SU-DHL-6 (cell line): ENCODE measurements at regions not wholly inside any gene's neighbourhood (a gene's known extent, or its start where the extent isn't known, plus 50 kb on each side); places are given as distances from the start of the nearest gene placed in this dataset.

Experiments used
- H2AFZ ChIP-seq: fragments of 200-600 bp; sonication (generic); 2 replicates; pipeline ENCODE4 v1.6.1; 2014; ENCODE audit warnings: low read depth, mild to moderate bottlenecking, moderate library complexity, mixed read lengths, antibody characterized with exemption, low read length; ENCODE audit not compliant: severe bottlenecking
- H3F3A ChIP-seq: fragments of 200-600 bp; shearing (Covaris generic); 2 replicates; pipeline ENCODE4 v1.6.0; 2016; ENCODE audit warnings: antibody characterized with exemption, mild to moderate bottlenecking; ENCODE audit not compliant: insufficient read depth
- H3K27ac ChIP-seq: fragments of 200-600 bp; sonication (generic); 2 replicates; pipeline ENCODE4 v1.5.1; 2016; ENCODE audit warnings: low read depth, mild to moderate bottlenecking, low read length, moderate library complexity, mixed read lengths
- H3K27me3 ChIP-seq: fragments of 200-600 bp; sonication (generic), shearing (Covaris generic); 2 replicates; pipeline ENCODE4 v1.6.0; 2014; ENCODE audit warnings: mild to moderate bottlenecking, low read length
- H3K36me3 ChIP-seq: fragments of 200-600 bp; sonication (generic); 2 replicates; pipeline ENCODE4 v1.6.1; 2014; ENCODE audit warnings: mild to moderate bottlenecking, low read length, mixed read lengths
- H3K4me2 ChIP-seq: fragments of 300-600, 200-600 bp; shearing (Covaris generic), sonication (generic); 2 replicates; pipeline ENCODE4 v1.6.0; 2014; ENCODE audit warnings: low read length, low read depth, mild to moderate bottlenecking; ENCODE audit not compliant: poor library complexity, severe bottlenecking
- H3K4me3 ChIP-seq: fragments of 200-600 bp; sonication (generic); 2 replicates; pipeline ENCODE4 v1.5.1; 2014; ENCODE audit warnings: antibody characterized with exemption, low read length, mild to moderate bottlenecking, mixed read lengths; ENCODE audit not compliant: insufficient read depth, poor library complexity, severe bottlenecking
- H3K79me2 ChIP-seq: fragments of 200-600 bp; sonication (generic); 2 replicates; pipeline ENCODE4 v1.6.1; 2014; ENCODE audit warnings: mild to moderate bottlenecking, low read length, moderate library complexity; ENCODE audit not compliant: insufficient read depth
- H3K9ac ChIP-seq: fragments of 200-600 bp; sonication (generic); 2 replicates; pipeline ENCODE4 v1.7.0; 2014; ENCODE audit warnings: mild to moderate bottlenecking, low read length
- H3K9me2 ChIP-seq: fragments of 200-600 bp; sonication (generic); replicated peaks from 2 replicates; pipeline ENCODE4 v1.6.1; 2014; ENCODE audit warnings: low read length; ENCODE audit not compliant: insufficient read depth
- H3K9me3 ChIP-seq: fragments of 200-600 bp; sonication (generic); 2 replicates; pipeline ENCODE4 v1.6.1; 2014; ENCODE audit warnings: low read length, mixed read lengths; ENCODE audit not compliant: insufficient read depth
- H4K20me1 ChIP-seq: fragments of 200-600 bp; sonication (generic); 2 replicates; pipeline ENCODE4 v1.6.1; 2014; ENCODE audit warnings: low read depth, mild to moderate bottlenecking, antibody characterized with exemption, low read length, moderate library complexity, mixed read lengths
- CTCF ChIP-seq: fragments of 200-600 bp; sonication (generic); IDR thresholded peaks from one replicate; pipeline ENCODE4 v1.5.1; 2017; ENCODE audit warnings: antibody characterized with exemption, mild to moderate bottlenecking, low read length, moderate library complexity; ENCODE audit not compliant: insufficient read depth, poor library complexity, severe bottlenecking
- EZH2phosphoT487 ChIP-seq: fragments of 200-600 bp; sonication (generic), shearing (Covaris generic); conservative IDR thresholded peaks from 2 replicates; pipeline ENCODE4 v1.6.1; 2018; ENCODE audit warnings: mild to moderate bottlenecking, antibody characterized with exemption, low read length, moderate library complexity, mixed read lengths

DNA sequence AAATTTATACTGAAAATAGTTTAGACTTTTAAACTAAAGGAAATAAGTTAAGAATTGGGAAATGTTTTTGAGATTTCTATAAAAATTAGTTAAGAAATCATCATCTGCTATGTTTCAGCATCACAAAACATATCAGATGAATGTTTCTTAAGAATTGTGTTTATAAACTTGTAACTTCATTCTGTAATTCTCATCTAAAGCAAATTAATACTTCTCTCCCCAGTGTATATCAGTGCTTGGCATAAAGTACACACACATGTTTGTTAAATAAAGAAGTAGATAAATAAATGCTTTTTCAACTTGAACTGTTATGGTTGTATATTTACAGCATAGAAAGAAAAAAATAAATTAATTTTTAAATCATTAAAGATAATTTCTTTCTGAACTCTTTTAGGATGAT, 245.9 kb upstream of the SLITRK3 start:
- Histone ChIP-seq H3F3A (no peaks in the 10 kb centered on the region), H3K79me2 (no peaks in the 10 kb centered on the region), H3K4me3 (no peak overlapping the region), H3K9me3 (no peaks in the 10 kb centered on the region), H3K27me3 (no peaks in the 10 kb centered on the region), H3K9ac (no peak overlapping the region), H2AFZ (no peak overlapping the region), H4K20me1 (no peaks in the 10 kb centered on the region), H3K27ac (no peak overlapping the region), H3K4me2 (no peak overlapping the region), H3K36me3 (no peaks in the 10 kb centered on the region), H3K9me2 (no peaks in the 10 kb centered on the region)
- TF ChIP-seq CTCF, result no peak
- TF ChIP-seq EZH2phosphoT487, result no peak

DNA sequence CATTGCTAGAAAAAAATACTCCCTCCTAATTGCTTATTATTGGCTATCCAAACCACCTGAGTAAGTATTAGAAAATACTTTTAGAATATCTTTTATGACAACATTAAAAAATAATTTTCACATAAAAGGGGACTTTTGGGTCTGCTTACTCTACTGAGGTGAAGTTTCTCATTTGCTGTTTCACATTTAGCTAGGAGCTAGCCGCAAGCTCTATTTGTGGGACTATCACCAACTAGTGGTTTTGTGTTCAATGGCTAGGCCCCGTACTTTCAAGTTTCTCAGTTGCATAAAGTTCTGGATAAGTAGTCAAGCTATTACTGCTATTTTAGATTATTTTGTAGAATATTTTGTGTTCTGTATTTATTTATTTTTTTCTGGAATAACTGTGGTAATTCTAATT, 244.2 kb upstream of the SLITRK3 start:
- TF ChIP-seq CTCF (no peak), EZH2phosphoT487 (no peak)

DNA sequence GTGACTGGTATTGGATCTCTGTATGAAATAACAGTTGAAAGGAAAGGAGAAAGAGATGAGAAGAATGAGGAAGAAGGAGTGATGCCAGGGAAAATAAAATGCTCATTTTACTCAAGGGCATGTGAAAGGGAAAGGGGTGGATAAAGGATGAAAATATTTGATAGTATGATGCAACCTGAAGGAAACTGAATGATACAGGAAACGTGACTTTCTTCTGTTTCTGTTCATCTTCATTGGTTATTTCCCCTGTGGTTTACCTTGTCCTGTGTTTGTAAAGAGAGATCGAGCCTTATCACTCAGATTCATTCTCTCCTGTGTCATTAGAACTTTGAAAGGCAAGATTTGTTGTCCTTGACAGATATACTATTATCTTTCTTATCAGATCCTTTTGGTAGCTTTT, 243.6 kb upstream of the SLITRK3 start:
- Histone ChIP-seq H3K27ac (no peak overlapping the region), H3K27me3 (no peaks in the 10 kb centered on the region), H2AFZ (peak overlapping the region; percentile 83), H3K9me2 (no peaks in the 10 kb centered on the region), H4K20me1 (no peaks in the 10 kb centered on the region), H3K4me3 (peak overlapping the region; percentile 16), H3K9ac (no peak overlapping the region), H3F3A (no peaks in the 10 kb centered on the region), H3K36me3 (no peaks in the 10 kb centered on the region), H3K79me2 (no peaks in the 10 kb centered on the region), H3K9me3 (no peaks in the 10 kb centered on the region), H3K4me2 (peak overlapping the region; percentile 28)
- TF ChIP-seq EZH2phosphoT487 (no peak), CTCF (no peak)

More for the DNA sequence above, 244.2 kb upstream of the SLITRK3 start:
- H3K79me2 ChIP-seq, result no peaks in the 10 kb centered on the region
- no peaks in the 10 kb centered on the region for H3K36me3 ChIP-seq
- H3K9me2 ChIP-seq, result no peaks in the 10 kb centered on the region
- no peak overlapping the region for H3K9ac ChIP-seq
- H3K4me3 ChIP-seq, result peak overlapping the region; percentile 16
- no peaks in the 10 kb centered on the region for H3K9me3 ChIP-seq
- H3K27ac ChIP-seq, result no peak overlapping the region
- no peaks in the 10 kb centered on the region for H3K27me3 ChIP-seq
- no peaks in the 10 kb centered on the region for H3F3A ChIP-seq
- peak overlapping the region; percentile 28 for H3K4me2 ChIP-seq
- H2AFZ ChIP-seq, result peak overlapping the region; percentile 83
- H4K20me1 ChIP-seq, result no peaks in the 10 kb centered on the region

GRCh38 chr3:165434516-165434915, 238.3 kb upstream of the SLITRK3 start:
- no peak overlapping the region for H2AFZ ChIP-seq
- H3K27me3 ChIP-seq, result no peaks in the 10 kb centered on the region
- no peaks in the 10 kb centered on the region for H3K79me2 ChIP-seq
- no peak for TF ChIP-seq EZH2phosphoT487
- no peak for TF ChIP-seq CTCF
- no peaks in the 10 kb centered on the region for H3K9me2 ChIP-seq
- H3K9ac ChIP-seq, result no peak overlapping the region
- H3K36me3 ChIP-seq, result no peaks in the 10 kb centered on the region
- no peaks in the 10 kb centered on the region for H3F3A ChIP-seq
- H3K4me3 ChIP-seq, result no peak overlapping the region
- no peaks in the 10 kb centered on the region for H3K9me3 ChIP-seq
- no peak overlapping the region for H3K4me2 ChIP-seq
- H3K27ac ChIP-seq, result no peak overlapping the region
- H4K20me1 ChIP-seq, result no peaks in the 10 kb centered on the region
